Muscle layer of colon (tissue), 2 donors: ENCODE measurements at regions not wholly inside any gene's neighbourhood (a gene's known extent, or its start where the extent isn't known, plus 50 kb on each side); places are given as distances from the start of the nearest gene placed in this dataset.

ENCODE experiments used
- H3K27ac ChIP-seq: one replicate; pipeline ENCODE4 v1.7.0; 2013; ENCODE audit warnings: low read depth, mild to moderate bottlenecking, low read length, moderate library complexity
- H3K27me3 ChIP-seq, 2 donors: one replicate each; pipeline ENCODE4 v1.7.0; 2013; ENCODE audit warnings: low read length in 2 of 2, mild to moderate bottlenecking in 2 of 2; ENCODE audit not compliant: insufficient read depth in 2 of 2, control insufficient read depth in 1 of 2
- H3K36me3 ChIP-seq: one replicate; pipeline ENCODE4 v1.7.0; 2013; ENCODE audit warnings: mild to moderate bottlenecking, low read length; ENCODE audit not compliant: insufficient read depth
- H3K4me1 ChIP-seq: one replicate; pipeline ENCODE4 v1.7.0; 2013; ENCODE audit warnings: mild to moderate bottlenecking, low read length; ENCODE audit not compliant: insufficient read depth
- H3K4me3 ChIP-seq, 2 donors: one replicate each; pipeline ENCODE4 v1.7.0; 2013; ENCODE audit warnings: low read length in 2 of 2, low read depth in 1 of 2, mild to moderate bottlenecking in 1 of 2, moderate library complexity in 1 of 2
- H3K9ac ChIP-seq: one replicate; pipeline ENCODE4 v1.7.0; 2013; ENCODE audit warnings: low read length
- H3K9me3 ChIP-seq: one replicate; pipeline ENCODE4 v1.7.0; 2013; ENCODE audit warnings: mild to moderate bottlenecking, low read length
- donor health status: abdominal sarcoma.
- donor health status: Adenocarcinoma of cecum.

GRCh38 chr16:26665166-26665939 is 401.4 kb upstream of the C16orf82 start:
- Histone ChIP-seq H3K9ac (no peak overlapping the region), H3K4me1 (no peaks in the 10 kb centered on the region), H3K4me3 (no peak overlapping the region), H3K9me3 (no peaks in the 10 kb centered on the region), H3K36me3 (no peaks in the 10 kb centered on the region), H3K27me3 (no peaks in the 10 kb centered on the region), H3K27ac (no peak overlapping the region)

- H3K9ac ChIP-seq = no peak overlapping the region
- no peak overlapping the region for H3K27ac ChIP-seq
- H3K4me3 ChIP-seq = no peak overlapping the region
- H3K4me1 ChIP-seq = no peaks in the 10 kb centered on the region
- H3K9me3 ChIP-seq = no peaks in the 10 kb centered on the region
- no peaks in the 10 kb centered on the region for H3K36me3 ChIP-seq
- H3K27me3 ChIP-seq = no peaks in the 10 kb centered on the region
These were observed 400.2 kb upstream of the C16orf82 start for GRCh38 chr16:26666486-26666885.

- Histone ChIP-seq H3K9ac (no peak overlapping the region), H3K4me3 (no peak overlapping the region), H3K27me3 (no peaks in the 10 kb centered on the region), H3K9me3 (no peaks in the 10 kb centered on the region), H3K27ac (no peak overlapping the region), H3K36me3 (no peaks in the 10 kb centered on the region), H3K4me1 (no peaks in the 10 kb centered on the region)
These were observed 399.4 kb upstream of the C16orf82 start for GRCh38 chr16:26667307-26667706.

- Histone ChIP-seq H3K36me3 (no peaks in the 10 kb centered on the region), H3K9me3 (no peaks in the 10 kb centered on the region), H3K4me3 (no peak overlapping the region), H3K27ac (no peak overlapping the region), H3K4me1 (no peaks in the 10 kb centered on the region), H3K27me3 (no peaks in the 10 kb centered on the region), H3K9ac (no peak overlapping the region)
These were observed 398.7 kb upstream of the C16orf82 start for GRCh38 chr16:26668026-26668425.

- Histone ChIP-seq H3K9me3 (no peaks in the 10 kb centered on the region), H3K4me1 (no peaks in the 10 kb centered on the region), H3K36me3 (no peaks in the 10 kb centered on the region), H3K27ac (no peak overlapping the region), H3K4me3 (no peak overlapping the region), H3K9ac (no peak overlapping the region), H3K27me3 (no peaks in the 10 kb centered on the region)
These were observed 394.5 kb upstream of the C16orf82 start for GRCh38 chr16:26672206-26672605.

GRCh38 chr16:26673011-26673410 is 393.7 kb upstream of the C16orf82 start:
- Histone ChIP-seq H3K27me3 (no peaks in the 10 kb centered on the region), H3K9ac (no peak overlapping the region), H3K4me1 (no peaks in the 10 kb centered on the region), H3K36me3 (no peaks in the 10 kb centered on the region), H3K9me3 (no peaks in the 10 kb centered on the region), H3K4me3 (no peak overlapping the region), H3K27ac (no peak overlapping the region)

GRCh38 chr16:26680671-26681070 is 386.1 kb upstream of the C16orf82 start:
- H3K27ac ChIP-seq = no peak overlapping the region
- no peaks in the 10 kb centered on the region for H3K27me3 ChIP-seq
- H3K9ac ChIP-seq = no peak overlapping the region
- no peak overlapping the region for H3K4me3 ChIP-seq
- no peaks in the 10 kb centered on the region for H3K36me3 ChIP-seq
- H3K4me1 ChIP-seq = no peaks in the 10 kb centered on the region
- no peaks in the 10 kb centered on the region for H3K9me3 ChIP-seq

- Histone ChIP-seq H3K4me1 (no peaks in the 10 kb centered on the region), H3K27me3 (no peaks in the 10 kb centered on the region), H3K27ac (no peak overlapping the region), H3K36me3 (no peaks in the 10 kb centered on the region), H3K9ac (no peak overlapping the region), H3K9me3 (no peaks in the 10 kb centered on the region), H3K4me3 (no peak overlapping the region)
These were observed 378.6 kb upstream of the C16orf82 start for GRCh38 chr16:26688105-26688504.

GRCh38 chr16:26688699-26689098 is 378.0 kb upstream of the C16orf82 start:
- H3K4me3 ChIP-seq = no peak overlapping the region
- no peaks in the 10 kb centered on the region for H3K9me3 ChIP-seq
- H3K27ac ChIP-seq = no peak overlapping the region
- H3K27me3 ChIP-seq = no peaks in the 10 kb centered on the region
- no peaks in the 10 kb centered on the region for H3K36me3 ChIP-seq
- H3K4me1 ChIP-seq = no peaks in the 10 kb centered on the region
- no peak overlapping the region for H3K9ac ChIP-seq

- no peaks in the 10 kb centered on the region for H3K36me3 ChIP-seq
- H3K27me3 ChIP-seq = no peaks in the 10 kb centered on the region
- no peaks in the 10 kb centered on the region for H3K4me1 ChIP-seq
- no peaks in the 10 kb centered on the region for H3K9me3 ChIP-seq
- no peak overlapping the region for H3K4me3 ChIP-seq
- H3K27ac ChIP-seq = no peak overlapping the region
- no peak overlapping the region for H3K9ac ChIP-seq
These were observed 374.1 kb upstream of the C16orf82 start for GRCh38 chr16:26692658-26693057.

- Histone ChIP-seq H3K27ac (no peak overlapping the region), H3K9ac (no peak overlapping the region), H3K4me3 (no peak overlapping the region), H3K36me3 (no peaks in the 10 kb centered on the region), H3K27me3 (no peaks in the 10 kb centered on the region), H3K9me3 (no peaks in the 10 kb centered on the region), H3K4me1 (no peaks in the 10 kb centered on the region)
These were observed 368.9 kb upstream of the C16orf82 start for GRCh38 chr16:26697807-26698206.

- Histone ChIP-seq H3K4me1 (no peaks in the 10 kb centered on the region), H3K27me3 (no peaks in the 10 kb centered on the region), H3K27ac (no peak overlapping the region), H3K36me3 (no peaks in the 10 kb centered on the region), H3K9me3 (no peaks in the 10 kb centered on the region), H3K4me3 (no peak overlapping the region), H3K9ac (no peak overlapping the region)
These were observed 366.5 kb upstream of the C16orf82 start for GRCh38 chr16:26700250-26700649.
